ENCODE measurements at regions not wholly inside any gene's neighbourhood (a gene's known extent, or its start where the extent isn't known, plus 50 kb on each side); places are given as distances from the start of the nearest gene placed in this dataset.

DNA sequence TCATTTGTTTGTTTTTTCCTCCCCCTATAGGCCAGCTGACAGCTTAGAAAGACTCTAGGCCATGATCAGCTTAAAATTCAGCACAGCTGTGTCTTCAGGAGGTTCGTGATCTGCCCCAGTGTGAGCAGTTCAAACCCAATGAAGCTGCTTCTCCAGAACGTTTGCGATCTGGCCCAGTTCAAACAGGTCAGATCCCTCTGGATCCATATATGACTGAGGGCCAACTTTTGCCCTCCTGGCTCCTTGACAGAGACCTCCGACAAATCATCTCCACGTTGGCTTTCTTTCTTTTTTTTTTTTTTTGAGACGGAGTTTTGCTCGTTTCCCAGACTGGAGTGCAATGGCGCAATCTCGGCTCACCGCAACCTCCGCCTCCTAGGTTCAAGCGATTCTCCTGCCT, 50.2 kb upstream of the ATF7IP2 start:
- no peak for DNase-seq (ENCODE audit: extremely low spot score)
- ChIA-PET POLR2A (no interaction called here), CTCF (interaction anchor here (1.1 to 1.5 kb wide), 2 partner anchors 10 to 18 kb away, joined by 3 read pairs; no protein-coding TSS in a partner anchor)
- no peak for TF ChIP-seq CTCF (IDR thresholded peaks at IDR 0.05; ENCODE audit: control extremely low read depth, extremely low read depth, low read depth, missing control alignments)
